Epithelial cell of proximal tubule (primary cell): ENCODE measurements at regions not wholly inside any gene's neighbourhood (a gene's known extent, or its start where the extent isn't known, plus 50 kb on each side); places are given as distances from the start of the nearest gene placed in this dataset.

Experiments used
- DNase-seq: peaks from one replicate; pipeline ENCODE4 v3.0.0-alpha.2; 2011; ENCODE audit warnings: low read depth
- H3K4me3 ChIP-seq: 2 replicates; pipeline ENCODE4 v1.5.1; 2011; ENCODE audit warnings: low read depth, mild to moderate bottlenecking, low read length
- CTCF ChIP-seq: conservative IDR thresholded peaks from 2 replicates; pipeline ENCODE4 v1.5.1; 2012; ENCODE audit warnings: low read depth, mild to moderate bottlenecking, low read length

- no peak for DNase-seq
- TF ChIP-seq CTCF, result no peak
- no peak overlapping the region for H3K4me3 ChIP-seq
Measured at GRCh38 chr15:98216166-98216565, 255.7 kb downstream of the ARRDC4 start.

- DNase-seq, result no peak
- no peak for TF ChIP-seq CTCF
- no peak overlapping the region for H3K4me3 ChIP-seq
Measured at GRCh38 chr15:98217356-98217755, 256.9 kb downstream of the ARRDC4 start.

DNA sequence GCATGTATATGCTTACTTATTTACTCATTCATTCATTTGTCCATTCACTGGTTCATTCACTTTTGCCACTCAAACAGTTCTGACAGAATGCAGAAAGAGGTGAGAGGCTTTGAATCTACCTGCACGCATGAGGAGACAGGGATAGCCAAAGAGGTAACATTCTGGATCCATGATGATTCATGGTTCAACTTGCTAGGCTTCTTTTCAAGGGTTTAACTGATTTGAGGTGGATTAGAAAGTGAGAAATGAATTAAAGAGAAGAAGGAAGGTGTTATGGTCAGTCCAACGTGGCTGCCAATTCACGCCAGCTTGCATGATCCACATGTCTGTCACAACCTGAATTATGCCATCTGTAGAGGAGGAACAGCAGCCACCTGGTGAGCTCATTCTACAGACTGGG, 260.6 kb downstream of the ARRDC4 start:
- no peak for TF ChIP-seq CTCF
- H3K4me3 ChIP-seq, result no peak overlapping the region
- DNase-seq, result no peak

GRCh38 chr15:98221577-98221976, 261.1 kb downstream of the ARRDC4 start:
- TF ChIP-seq CTCF, result no peak
- H3K4me3 ChIP-seq, result no peak overlapping the region
- no peak for DNase-seq

DNA sequence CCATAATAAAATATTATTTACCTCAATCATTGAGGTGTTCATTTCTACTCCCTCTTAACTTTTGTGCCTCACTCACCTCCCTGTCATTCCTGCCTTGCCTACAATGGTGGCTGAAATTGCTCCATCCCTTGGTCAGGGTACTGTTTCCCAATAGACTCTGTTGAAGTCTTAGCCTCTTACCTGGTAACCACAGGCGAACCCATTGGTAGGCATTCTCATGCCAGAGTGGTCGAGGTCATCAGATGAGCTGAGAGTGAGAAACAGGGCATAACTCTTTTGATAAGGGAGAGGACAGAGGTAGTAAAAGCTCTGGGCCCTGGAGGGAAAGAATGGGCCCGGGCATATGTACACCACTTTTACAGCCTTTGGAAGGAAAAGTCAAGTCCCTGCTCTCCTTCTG, 265.6 kb downstream of the ARRDC4 start:
- no peak overlapping the region for H3K4me3 ChIP-seq
- no peak for TF ChIP-seq CTCF
- no peak for DNase-seq

DNA sequence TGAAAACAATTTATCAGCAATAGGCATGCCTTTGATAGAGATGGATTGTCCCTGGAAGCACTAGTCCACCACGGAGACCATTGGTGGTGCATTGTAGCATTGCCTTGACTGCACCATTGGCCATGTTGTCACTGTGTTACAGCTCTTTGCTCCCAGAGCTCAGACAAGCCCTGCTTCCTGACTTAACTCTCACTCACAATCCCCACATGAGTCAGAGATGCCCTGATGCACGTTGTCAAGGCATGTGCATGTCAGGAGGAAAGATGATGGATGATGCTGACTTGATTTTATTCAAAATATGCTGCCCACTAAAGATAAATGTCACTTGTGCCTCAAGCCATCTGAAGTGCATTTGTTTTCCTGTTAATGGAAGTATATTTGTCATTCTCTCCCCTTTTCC, 266.1 kb downstream of the ARRDC4 start:
- no peak for DNase-seq
- TF ChIP-seq CTCF, result no peak
- H3K4me3 ChIP-seq, result no peak overlapping the region

GRCh38 chr15:98228846-98229245, 268.3 kb downstream of the ARRDC4 start:
- no peak overlapping the region for H3K4me3 ChIP-seq
- no peak for TF ChIP-seq CTCF
- no peak for DNase-seq
